Upper lobe of right lung (tissue), 1 donor: ENCODE measurements at regions not wholly inside any gene's neighbourhood (a gene's known extent, or its start where the extent isn't known, plus 50 kb on each side); places are given as distances from the start of the nearest gene placed in this dataset. TPM values are rescaled to one million over a fixed set of nuclear protein-coding genes. Genes with fewer than 3 reads are reported as not detected.

Experiments
- microRNA-seq: library from miRNA; unstranded; fragments of <30 nt; microRNA quantifications from one replicate; pipeline ENCODE4 v1.2.0, GENCODE V29; 2020; ENCODE audit warnings: borderline microRNAs expressed
- donor health status: DM: no; HTN: yes; CAD: no; lungs with severe emphysema.

Small RNA genes lying in the stretch of these regions (microRNA-seq; reads per million reads assigned to microRNA genes)
- gene MIR4477B: not detected
